DND-41 (cell line): ENCODE measurements at regions not wholly inside any gene's neighbourhood (a gene's known extent, or its start where the extent isn't known, plus 50 kb on each side); places are given as distances from the start of the nearest gene placed in this dataset.

Experiments
- ATAC-seq: fragments of 200-7000 bp; cut with Tn5 transposase; 3 replicates; pipeline ENCODE4 v1.9.1; 2021; ENCODE audit warnings: low read depth; ENCODE audit not compliant: insufficient read depth
- DNase-seq: peaks from one replicate; pipeline ENCODE4 v3.0.0-alpha.2; 2020
- H2AFZ ChIP-seq: 2 replicates; pipeline ENCODE4 v1.6.0; 2012; ENCODE audit warnings: low read depth, low read length
- H3K27ac ChIP-seq: 2 replicates; pipeline ENCODE4 v1.5.1; 2012; ENCODE audit warnings: low read length, inconsistent platforms
- H3K27me3 ChIP-seq: fragments of 200-600 bp; sonication (generic); 2 replicates; pipeline ENCODE4 v1.6.0; 2012; ENCODE audit warnings: low read length, mild to moderate bottlenecking, inconsistent platforms; ENCODE audit not compliant: insufficient read depth, poor library complexity
- H3K36me3 ChIP-seq: 2 replicates; pipeline ENCODE4 v1.5.1; 2012; ENCODE audit warnings: low read length, inconsistent platforms; ENCODE audit not compliant: insufficient read depth
- H3K4me1 ChIP-seq: 2 replicates; pipeline ENCODE4 v1.5.1; 2012; ENCODE audit warnings: mild to moderate bottlenecking, low read length; ENCODE audit not compliant: insufficient read depth
- H3K4me2 ChIP-seq: 2 replicates; pipeline ENCODE4 v1.6.0; 2012; ENCODE audit warnings: mild to moderate bottlenecking, moderate library complexity, low read length, inconsistent platforms; ENCODE audit not compliant: insufficient read depth
- H3K4me3 ChIP-seq, 2 experiments: fragments of 200-600 bp in 1 of 2; shearing (Covaris generic) in 1 of 2; 2 replicates each; pipeline ENCODE4 v1.5.1; 2012 to 2016; ENCODE audit warnings: inconsistent platforms in 2 of 2, low read length in 2 of 2, mild to moderate bottlenecking in 2 of 2, low read depth in 1 of 2, moderate library complexity in 1 of 2
- H3K79me2 ChIP-seq: 2 replicates; pipeline ENCODE4 v1.6.0; 2012; ENCODE audit warnings: low read length, inconsistent platforms; ENCODE audit not compliant: insufficient read depth
- H3K9ac ChIP-seq: 2 replicates; pipeline ENCODE4 v1.6.0; 2012; ENCODE audit warnings: low read depth, mild to moderate bottlenecking, inconsistent platforms, low read length, moderate library complexity
- H3K9me3 ChIP-seq: 2 replicates; pipeline ENCODE4 v1.5.1; 2012; ENCODE audit warnings: low read length, moderate library complexity, mild to moderate bottlenecking, inconsistent platforms; ENCODE audit not compliant: insufficient read depth, severe bottlenecking
- H4K20me1 ChIP-seq: 2 replicates; pipeline ENCODE4 v1.6.0; 2012; ENCODE audit warnings: low read length; ENCODE audit not compliant: insufficient read depth
- EZH2 ChIP-seq: IDR thresholded peaks from 3 replicates; pipeline ENCODE4 v1.6.1; 2012; ENCODE audit warnings: borderline replicate concordance, low read depth, mild to moderate bottlenecking, moderate library complexity, low read length, inconsistent platforms; ENCODE audit not compliant: severe bottlenecking
- TF ChIP-seq, protein P1 (sequence below): IDR thresholded peaks from 2 replicates; pipeline ENCODE4 v1.5.1; 2012; ENCODE audit warnings: borderline replicate concordance, low read length, moderate library complexity, mild to moderate bottlenecking; ENCODE audit not compliant: poor library complexity, severe bottlenecking; ENCODE audit errors: extremely low read depth

DNA sequence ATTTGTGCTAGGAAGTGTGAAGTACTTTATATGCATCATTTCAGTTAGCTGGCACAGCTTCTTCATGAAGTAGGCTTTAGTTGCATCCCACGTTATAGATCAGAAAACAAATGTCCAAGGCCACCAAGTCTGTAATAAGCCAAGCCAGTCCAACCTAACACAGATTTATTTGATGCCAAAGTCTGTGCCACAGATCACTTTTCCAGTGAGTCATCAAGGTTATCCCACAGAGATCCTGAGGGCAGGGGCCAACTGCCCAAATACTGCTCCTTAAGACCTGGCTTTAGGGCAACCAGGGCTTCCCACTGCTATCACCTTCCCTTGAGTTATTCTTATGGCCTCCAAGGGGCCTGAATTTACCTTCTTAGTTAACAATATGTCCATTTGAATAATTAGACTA lies 1340.4 kb downstream of the XPNPEP1 start:
- Histone ChIP-seq H3K9me3 (no peaks in the 10 kb centered on the region), H3K27ac (no peak overlapping the region), H3K9ac (no peak overlapping the region), H3K27me3 (no peaks in the 10 kb centered on the region), H3K36me3 (no peaks in the 10 kb centered on the region), H2AFZ (no peak overlapping the region), H3K79me2 (no peaks in the 10 kb centered on the region), H3K4me2 (no peak overlapping the region), H4K20me1 (no peaks in the 10 kb centered on the region), H3K4me1 (no peaks in the 10 kb centered on the region), H3K4me3 (no peak overlapping the region)
- TF ChIP-seq, protein P1, sequence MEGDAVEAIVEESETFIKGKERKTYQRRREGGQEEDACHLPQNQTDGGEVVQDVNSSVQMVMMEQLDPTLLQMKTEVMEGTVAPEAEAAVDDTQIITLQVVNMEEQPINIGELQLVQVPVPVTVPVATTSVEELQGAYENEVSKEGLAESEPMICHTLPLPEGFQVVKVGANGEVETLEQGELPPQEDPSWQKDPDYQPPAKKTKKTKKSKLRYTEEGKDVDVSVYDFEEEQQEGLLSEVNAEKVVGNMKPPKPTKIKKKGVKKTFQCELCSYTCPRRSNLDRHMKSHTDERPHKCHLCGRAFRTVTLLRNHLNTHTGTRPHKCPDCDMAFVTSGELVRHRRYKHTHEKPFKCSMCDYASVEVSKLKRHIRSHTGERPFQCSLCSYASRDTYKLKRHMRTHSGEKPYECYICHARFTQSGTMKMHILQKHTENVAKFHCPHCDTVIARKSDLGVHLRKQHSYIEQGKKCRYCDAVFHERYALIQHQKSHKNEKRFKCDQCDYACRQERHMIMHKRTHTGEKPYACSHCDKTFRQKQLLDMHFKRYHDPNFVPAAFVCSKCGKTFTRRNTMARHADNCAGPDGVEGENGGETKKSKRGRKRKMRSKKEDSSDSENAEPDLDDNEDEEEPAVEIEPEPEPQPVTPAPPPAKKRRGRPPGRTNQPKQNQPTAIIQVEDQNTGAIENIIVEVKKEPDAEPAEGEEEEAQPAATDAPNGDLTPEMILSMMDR, result no peak
- TF ChIP-seq EZH2, result no peak
- ATAC-seq (no peak), DNase-seq (no peak)

DNA sequence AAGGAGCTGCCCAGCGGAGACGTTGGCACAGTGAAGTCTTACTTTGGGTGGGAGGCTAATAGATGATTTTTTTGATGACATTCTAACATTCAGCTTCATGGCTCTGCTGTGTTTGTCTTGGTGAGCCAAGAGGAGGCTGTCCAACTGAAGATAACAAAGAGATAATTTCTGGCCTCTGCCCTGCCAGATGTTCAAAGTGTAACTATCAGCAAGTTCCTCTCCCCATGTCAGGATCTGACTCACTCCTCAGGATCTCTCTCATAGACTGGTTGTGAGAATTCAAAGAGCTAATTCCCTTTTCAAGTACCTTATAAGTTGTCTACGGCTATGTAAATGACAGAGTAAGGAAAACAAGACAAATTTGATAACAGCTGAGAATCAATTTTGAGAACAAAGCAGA lies 1340.9 kb downstream of the XPNPEP1 start:
- ATAC-seq (no peak), DNase-seq (no peak)
- H2AFZ ChIP-seq, result no peak overlapping the region
- no peak overlapping the region for H3K4me3 ChIP-seq
- H3K79me2 ChIP-seq, result no peaks in the 10 kb centered on the region
- H3K4me1 ChIP-seq, result no peaks in the 10 kb centered on the region
- no peaks in the 10 kb centered on the region for H3K27me3 ChIP-seq
- no peaks in the 10 kb centered on the region for H4K20me1 ChIP-seq
- no peak overlapping the region for H3K4me2 ChIP-seq
- TF ChIP-seq, protein P1, result no peak
- TF ChIP-seq EZH2, result no peak
- no peak overlapping the region for H3K27ac ChIP-seq
- no peaks in the 10 kb centered on the region for H3K36me3 ChIP-seq
- H3K9ac ChIP-seq, result no peak overlapping the region
- H3K9me3 ChIP-seq, result no peaks in the 10 kb centered on the region

GRCh38 chr10:108578258-108578657 lies 1345.1 kb downstream of the XPNPEP1 start:
- Histone ChIP-seq H2AFZ (no peak overlapping the region), H3K27ac (no peak overlapping the region), H3K9ac (no peak overlapping the region), H3K4me3 (no peak overlapping the region), H3K4me2 (no peak overlapping the region), H3K27me3 (no peaks in the 10 kb centered on the region), H3K79me2 (no peaks in the 10 kb centered on the region), H3K36me3 (no peaks in the 10 kb centered on the region), H3K9me3 (no peaks in the 10 kb centered on the region), H3K4me1 (no peaks in the 10 kb centered on the region), H4K20me1 (no peaks in the 10 kb centered on the region)
- DNase-seq (no peak), ATAC-seq (no peak)
- TF ChIP-seq, protein P1, result no peak
- TF ChIP-seq EZH2, result no peak

GRCh38 chr10:108574233-108574632 lies 1349.1 kb downstream of the XPNPEP1 start:
- no peak for ATAC-seq
- TF ChIP-seq, protein P1, result no peak
- TF ChIP-seq EZH2, result no peak
- H3K4me2 ChIP-seq, result no peak overlapping the region
- H3K27ac ChIP-seq, result no peak overlapping the region
- H4K20me1 ChIP-seq, result no peaks in the 10 kb centered on the region
- H3K4me3 ChIP-seq, result no peak overlapping the region
- H3K9me3 ChIP-seq, result no peaks in the 10 kb centered on the region
- DNase-seq, result no peak
- no peak overlapping the region for H3K9ac ChIP-seq
- no peaks in the 10 kb centered on the region for H3K4me1 ChIP-seq
- no peaks in the 10 kb centered on the region for H3K27me3 ChIP-seq
- H3K36me3 ChIP-seq, result no peaks in the 10 kb centered on the region
- H2AFZ ChIP-seq, result no peak overlapping the region
- no peaks in the 10 kb centered on the region for H3K79me2 ChIP-seq
